ENCODE measurements at regions not wholly inside any gene's neighbourhood (a gene's known extent, or its start where the extent isn't known, plus 50 kb on each side); places are given as distances from the start of the nearest gene placed in this dataset.

- TF ChIP-seq CTCF (IDR thresholded peaks at IDR 0.05) (no peak), POLR2A (IDR thresholded peaks at IDR 0.05) (no peak)
These were observed 76.2 kb upstream of the RGS4 start for GRCh38 chr1:162992945-162993344.

All from right lobe of liver (tissue), 4 donors.